HepG2 (cell line): ENCODE measurements at regions not wholly inside any gene's neighbourhood (a gene's known extent, or its start where the extent isn't known, plus 50 kb on each side); places are given as distances from the start of the nearest gene placed in this dataset.

Experiments
- ATAC-seq: fragments of 200-7000 bp; cut with Tn5 transposase; 3 replicates; pipeline ENCODE4 v1.9.1; 2020; ENCODE audit warnings: mild to moderate bottlenecking, moderate library complexity
- BruUV-seq: library from RNA; stranded (reverse); fragments of 400-500 nt; replicated peaks from 2 replicates; lab custom pipeline; 2021; lab: Mats Ljungman, UMichigan
- CTCF ChIA-PET: fragments of 300-600 bp; formaldehyde crosslinking; extraction: SDS; loops from one replicate; lab custom pipeline; 2021; ENCODE audit warnings: low total read pairs, inconsistent platforms, low intra/inter-chr PET ratio; lab: Yijun Ruan, JAX
- POLR2A ChIA-PET: fragments of 350-600 bp; sonication (Branson Sonifier 250); formaldehyde crosslinking; loops from one replicate; lab custom pipeline; 2020; ENCODE audit warnings: antibody characterized with exemption, inconsistent platforms; lab: Yijun Ruan, JAX
- DNase-seq: peaks from one replicate; pipeline ENCODE4 v3.0.0-alpha.2; 2015; ENCODE audit warnings: low spot score
- FAIRE-seq: peaks from 3 replicates; lab custom pipeline; 2011; peaks lifted over from hg19 to GRCh38; lab: Jason Lieb, UNC
- H2AFZ ChIP-seq: one replicate; pipeline ENCODE4 v1.6.1; 2011; ENCODE audit warnings: low read length, inconsistent platforms
- H3K27ac ChIP-seq: fragments of 300-600 bp; 3 replicates; pipeline ENCODE4 v1.8.0; 2011; ENCODE audit warnings: mixed run types, mild to moderate bottlenecking, mixed read lengths, low read length, inconsistent platforms; ENCODE audit not compliant: insufficient read depth; ENCODE audit errors: extremely low read length
- H3K27me3 ChIP-seq, 2 experiments: fragments of 200-600 bp in 1 of 2; 2 replicates in 1 of 2; 3 replicates in 1 of 2; pipeline versions ENCODE4 v1.6.0 to v1.8.0; 2011; ENCODE audit warnings: low read length in 2 of 2, mild to moderate bottlenecking in 2 of 2, moderate library complexity in 2 of 2, inconsistent platforms in 1 of 2; ENCODE audit not compliant: insufficient read depth in 2 of 2, control insufficient read depth in 1 of 2
- H3K36me3 ChIP-seq, 2 experiments: fragments of 200-600 bp in 1 of 2; replicated peaks in 1 of 2; 2 replicates in 1 of 2; 3 replicates in 1 of 2; pipeline versions ENCODE4 v1.5.1 to v1.8.0; 2011; ENCODE audit warnings: low read length in 2 of 2, inconsistent platforms in 1 of 2; ENCODE audit not compliant: insufficient read depth in 2 of 2, control insufficient read depth in 1 of 2
- H3K4me1 ChIP-seq: 2 replicates; pipeline ENCODE4 v1.5.1; 2012; ENCODE audit warnings: low read length, inconsistent platforms; ENCODE audit not compliant: insufficient read depth
- H3K4me2 ChIP-seq: 2 replicates; pipeline ENCODE4 v1.6.0; 2011; ENCODE audit warnings: low read depth, low read length, inconsistent platforms
- H3K4me3 ChIP-seq, 3 experiments: fragments of 200-600 bp in 1 of 3; sonication (generic), shearing (Covaris generic) in 1 of 3; replicated peaks in 1 of 3; 2 replicates each; pipeline ENCODE4 v1.5.1; 2011 to 2016; ENCODE audit warnings: low read length in 3 of 3, inconsistent platforms in 2 of 3, low read depth in 2 of 3, mild to moderate bottlenecking in 2 of 3, control low read depth in 1 of 3, mixed read lengths in 1 of 3; ENCODE audit not compliant: insufficient read depth in 1 of 3
- H3K79me2 ChIP-seq: one replicate; pipeline ENCODE4 v1.6.1; 2011; ENCODE audit warnings: low read length, inconsistent platforms; ENCODE audit not compliant: insufficient read depth
- H3K9ac ChIP-seq: 2 replicates; pipeline ENCODE4 v1.6.0; 2011; ENCODE audit warnings: mild to moderate bottlenecking, low read depth, low read length, inconsistent platforms; ENCODE audit not compliant: insufficient read depth
- H3K9me3 ChIP-seq: 2 replicates; pipeline ENCODE4 v1.5.1; 2012; ENCODE audit warnings: mild to moderate bottlenecking, low read length
- H4K20me1 ChIP-seq: 2 replicates; pipeline ENCODE4 v1.6.0; 2011; ENCODE audit warnings: inconsistent platforms, mild to moderate bottlenecking, low read length, moderate library complexity; ENCODE audit not compliant: insufficient read depth
- ETV5 ChIP-seq: IDR thresholded peaks from 2 replicates; pipeline ENCODE4 v1.6.1; 2018; ENCODE audit warnings: missing biosample characterization, missing genetic modification reagents, inconsistent platforms, borderline replicate concordance
- MAZ ChIP-seq, 2 experiments: sonication (generic) in 1 of 2; formaldehyde crosslinking in 1 of 2; IDR thresholded peaks; 2 replicates each; pipeline versions ENCODE4 v1.5.0 to v1.6.1; 2012 to 2020; ENCODE audit warnings: low read depth in 2 of 2, mild to moderate bottlenecking in 2 of 2, borderline replicate concordance in 1 of 2, improper control_type of control experiment in 1 of 2, low read length in 1 of 2, missing genetic modification reagents in 1 of 2, moderate library complexity in 1 of 2
- SYNCRIP ChIP-seq: fragments of 200-400 bp; formaldehyde crosslinking; IDR thresholded peaks from 2 replicates; pipeline ENCODE4 v1.6.1; 2018; ENCODE audit warnings: mild to moderate bottlenecking, low read depth, low read length; ENCODE audit not compliant: insufficient read depth
- TCF7L2 ChIP-seq: IDR thresholded peaks from 2 replicates; pipeline ENCODE4 v1.6.1; 2011; ENCODE audit warnings: mild to moderate bottlenecking, low read depth, low read length, moderate library complexity
- U2AF2 ChIP-seq: fragments of 200-400 bp; formaldehyde crosslinking; IDR thresholded peaks from 2 replicates; pipeline ENCODE4 v1.6.1; 2017; ENCODE audit warnings: low read depth, mild to moderate bottlenecking, low read length
- ZNF350 ChIP-seq: sonication (generic); formaldehyde crosslinking; IDR thresholded peaks from 2 replicates; pipeline ENCODE4 v1.4.0; 2020; ENCODE audit warnings: mild to moderate bottlenecking, low read depth, missing genetic modification reagents, borderline replicate concordance
- ZNF672 ChIP-seq: sonication (generic); formaldehyde crosslinking; IDR thresholded peaks from 2 replicates; pipeline ENCODE4 v1.8.1; 2022; ENCODE audit warnings: missing genetic modification reagents
- ZNF83 ChIP-seq: sonication (generic); formaldehyde crosslinking; IDR thresholded peaks from 2 replicates; pipeline ENCODE4 v1.4.0; 2020; ENCODE audit warnings: missing genetic modification reagents, mild to moderate bottlenecking, borderline replicate concordance
- ZSCAN30 ChIP-seq: sonication (generic); formaldehyde crosslinking; IDR thresholded peaks from 2 replicates; pipeline ENCODE4 v1.5.0; 2020; ENCODE audit warnings: mild to moderate bottlenecking, missing genetic modification reagents
- WGBS: methylation state at CpG from one replicate; pipeline ENCODE4 v1.1.6; 2017; ENCODE audit warnings: low lambda C conversion rate; 5-methylcytosine and 5-hydroxymethylcytosine counted together
- in situ Hi-C: cut with HindIII; loops from 2 replicates; pipeline ENCODE4 v1.10.0; 2017; ENCODE audit warnings: low pct_unique_long_range_greater_than_20kb; ENCODE audit not compliant: extremely low pct_ligation_motif_present
- intact Hi-C: fragments of 100-400 bp; cut with micrococcal nuclease; formaldehyde crosslinking; loops from one replicate; pipeline ENCODE4 v1.10.0; 2022; ENCODE audit not compliant: unreplicated experiment
- TF ChIP-seq, protein P1 (sequence below): sonication (generic); formaldehyde crosslinking; IDR thresholded peaks from 2 replicates; pipeline ENCODE4 v1.4.0; 2020; ENCODE audit warnings: missing genetic modification reagents

DNA sequence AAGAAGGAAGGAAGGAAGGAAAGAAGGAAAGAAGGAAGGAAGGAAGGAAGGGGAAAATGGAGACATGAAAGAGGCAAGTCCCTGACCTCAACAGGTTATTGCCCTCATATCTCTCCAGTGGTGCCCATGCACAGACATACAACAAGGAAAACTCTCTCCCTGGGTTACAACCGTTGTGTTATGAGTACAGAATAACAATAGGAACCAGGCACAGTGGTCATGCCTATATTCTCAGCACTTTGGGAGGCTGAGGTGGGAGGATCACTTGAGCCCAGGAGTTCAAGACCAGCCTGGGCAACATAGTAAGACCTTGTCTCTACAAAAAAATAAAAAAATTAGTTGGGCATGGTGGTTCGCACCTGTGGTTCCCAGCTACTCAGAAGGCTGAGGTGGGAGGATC is 139.4 kb upstream of the HMGA2 start:
- 25% methylated on average over 2 of the region's 2 CpGs for WGBS

More for the DNA sequence above, 139.4 kb upstream of the HMGA2 start:
- intact Hi-C loops = loop anchor here (1.0 to 5.0 kb wide), 3 partner anchors 83 to 373 kb away; no protein-coding TSS in a partner anchor
- Histone ChIP-seq H2AFZ (no peak overlapping the region), H3K27ac (no peak overlapping the region), H3K4me1 (no peaks in the 10 kb centered on the region), H3K36me3 (no peaks in the 10 kb centered on the region), H3K9ac (no peak overlapping the region), H3K4me3 (no peak overlapping the region), H3K4me2 (no peak overlapping the region), H3K9me3 (no peaks in the 10 kb centered on the region), H4K20me1 (no peaks in the 10 kb centered on the region), H3K27me3 (no peaks in the 10 kb centered on the region; a peak in 1 of 5 replicates), H3K79me2 (no peaks in the 10 kb centered on the region)
- BruUV-seq = no TSS peak
- POLR2A ChIA-PET = no interaction called here
- no peak for ATAC-seq
- CTCF ChIA-PET = interaction anchor here (1.0 to 1.3 kb wide), 2 partner anchors 127 to 128 kb away, joined by 3 read pairs; no protein-coding TSS in a partner anchor
- in situ Hi-C loops = loop anchor here (25.0 kb wide), 1 partner anchor 373 kb away; no protein-coding TSS in a partner anchor
- no peak for DNase-seq
- no peak for FAIRE-seq
- TF ChIP-seq ZSCAN30 (CRISPR knock-in tag) (no peak), MAZ (IDR thresholded peaks at IDR 0.05; ENCODE audit: borderline replicate concordance, low read depth, low read length) (no peak), MAZ (CRISPR knock-in tag; IDR thresholded peaks at IDR 0.05; ENCODE audit: low read depth) (no peak), ETV5 (no peak), ZNF83 (CRISPR knock-in tag) (no peak), TCF7L2 (no peak), U2AF2 (no peak), ZNF350 (no peak), ZNF672 (CRISPR knock-in tag) (no peak), SYNCRIP (no peak)
- TF ChIP-seq, protein P1, sequence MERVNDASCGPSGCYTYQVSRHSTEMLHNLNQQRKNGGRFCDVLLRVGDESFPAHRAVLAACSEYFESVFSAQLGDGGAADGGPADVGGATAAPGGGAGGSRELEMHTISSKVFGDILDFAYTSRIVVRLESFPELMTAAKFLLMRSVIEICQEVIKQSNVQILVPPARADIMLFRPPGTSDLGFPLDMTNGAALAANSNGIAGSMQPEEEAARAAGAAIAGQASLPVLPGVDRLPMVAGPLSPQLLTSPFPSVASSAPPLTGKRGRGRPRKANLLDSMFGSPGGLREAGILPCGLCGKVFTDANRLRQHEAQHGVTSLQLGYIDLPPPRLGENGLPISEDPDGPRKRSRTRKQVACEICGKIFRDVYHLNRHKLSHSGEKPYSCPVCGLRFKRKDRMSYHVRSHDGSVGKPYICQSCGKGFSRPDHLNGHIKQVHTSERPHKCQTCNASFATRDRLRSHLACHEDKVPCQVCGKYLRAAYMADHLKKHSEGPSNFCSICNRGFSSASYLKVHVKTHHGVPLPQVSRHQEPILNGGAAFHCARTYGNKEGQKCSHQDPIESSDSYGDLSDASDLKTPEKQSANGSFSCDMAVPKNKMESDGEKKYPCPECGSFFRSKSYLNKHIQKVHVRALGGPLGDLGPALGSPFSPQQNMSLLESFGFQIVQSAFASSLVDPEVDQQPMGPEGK (CRISPR knock-in tag) = no peak
